CD4-positive, alpha-beta T cell (primary cell): ENCODE measurements at regions not wholly inside any gene's neighbourhood (a gene's known extent, or its start where the extent isn't known, plus 50 kb on each side); places are given as distances from the start of the nearest gene placed in this dataset.

Experiments used
- ATAC-seq: fragments of 200-7000 bp; cut with Tn5 transposase; one replicate; pipeline ENCODE4 v1.10.0; 2022; ENCODE audit warnings: mild to moderate bottlenecking; ENCODE audit not compliant: poor library complexity
- CTCF ChIA-PET: fragments of 350-600 bp; sonication (Branson Sonifier 250); formaldehyde crosslinking; loops from one replicate; lab custom pipeline; 2021; ENCODE audit warnings: antibody characterized with exemption, inconsistent platforms; lab: Charles Lee
- POLR2A ChIA-PET: fragments of 350-600 bp; sonication (Branson Sonifier 250); formaldehyde crosslinking; loops from one replicate; lab custom pipeline; 2021; ENCODE audit warnings: antibody characterized with exemption, inconsistent platforms; lab: Charles Lee
- DNase-seq, 14 experiments: peaks; one replicate each; pipeline ENCODE4 v3.0.0-alpha.2; 2013 to 2020; ENCODE audit warnings: mixed read lengths in 2 of 14
- H3K27ac ChIP-seq, 2 donors: one replicate each; pipeline versions ENCODE4 v1.5.1 to v1.7.0; 2013; ENCODE audit warnings: low read length in 2 of 2, low read depth in 1 of 2, mild to moderate bottlenecking in 1 of 2
- H3K27me3 ChIP-seq, 2 experiments: 1 replicate in 1 of 2; 2 replicates in 1 of 2; pipeline versions ENCODE4 v1.6.1 to v1.7.0; 2013; ENCODE audit warnings: low read length in 2 of 2, control low read depth in 1 of 2, mild to moderate bottlenecking in 1 of 2, moderate library complexity in 1 of 2; ENCODE audit not compliant: insufficient read depth in 2 of 2, control insufficient read depth in 1 of 2
- H3K36me3 ChIP-seq: one replicate; pipeline ENCODE4 v1.6.1; 2013; ENCODE audit warnings: low read length, control low read depth; ENCODE audit not compliant: insufficient read depth
- H3K4me1 ChIP-seq: one replicate; pipeline ENCODE4 v1.6.1; 2013; ENCODE audit warnings: low read length, control low read depth; ENCODE audit not compliant: insufficient read depth
- H3K4me3 ChIP-seq: one replicate; pipeline ENCODE4 v1.5.1; 2013; ENCODE audit warnings: mild to moderate bottlenecking, low read length, moderate library complexity
- H3K9me3 ChIP-seq, 2 experiments: 1 replicate in 1 of 2; 2 replicates in 1 of 2; pipeline versions ENCODE4 v1.6.1 to v1.7.0; 2013; ENCODE audit warnings: low read length in 2 of 2, mild to moderate bottlenecking in 2 of 2, control low read depth in 1 of 2, moderate library complexity in 1 of 2; ENCODE audit not compliant: control insufficient read depth in 1 of 2, insufficient read depth in 1 of 2
- H3K27ac Mint-ChIP-seq: one replicate; pipeline ENCODE4 v1.8.0; 2020; ENCODE audit warnings: mixed read lengths
- H3K27me3 Mint-ChIP-seq: one replicate; pipeline ENCODE4 v1.8.0; 2021; ENCODE audit warnings: mixed read lengths
- H3K36me3 Mint-ChIP-seq: one replicate; pipeline ENCODE4 v1.8.0; 2021; ENCODE audit warnings: low read depth, mixed read lengths
- H3K4me1 Mint-ChIP-seq: one replicate; pipeline ENCODE4 v1.8.0; 2021; ENCODE audit warnings: low read depth, mixed read lengths
- H3K4me3 Mint-ChIP-seq: one replicate; pipeline ENCODE4 v1.8.0; 2020; ENCODE audit warnings: mild to moderate bottlenecking, mixed read lengths
- H3K9me3 Mint-ChIP-seq: one replicate; pipeline ENCODE4 v1.8.0; 2020; ENCODE audit warnings: mixed read lengths
- CTCF ChIP-seq: fragments of 200-600 bp; IDR thresholded peaks from one replicate; pipeline ENCODE4 v1.8.0; 2022; ENCODE audit warnings: antibody characterized with exemption, mild to moderate bottlenecking
- intact Hi-C, 2 experiments: fragments of 100-400 bp; cut with DNase I in 1 of 2; cut with micrococcal nuclease in 1 of 2; formaldehyde crosslinking; loops; one replicate each; pipeline versions ENCODE4 v1.15.1 to v1.9.0; 2023 to 2025; cut with DNase I, micrococcal nuclease

- no peak for ATAC-seq
- intact Hi-C loops: no loop called here
- no peak for DNase-seq
- Mint-ChIP-seq H3K27ac (no peak overlapping the region), H3K36me3 (no peaks in the 10 kb centered on the region), H3K4me3 (no peak overlapping the region), H3K27me3 (peaks cover 21% of the 10 kb centered on the region), H3K9me3 (no peaks in the 10 kb centered on the region), H3K4me1 (no peaks in the 10 kb centered on the region)
- Histone ChIP-seq H3K4me3 (no peak overlapping the region), H3K27ac (no peak overlapping the region), H3K27me3 (peaks cover 2 to 10% of the 10 kb centered on the region in 2 experiments), H3K36me3 (no peaks in the 10 kb centered on the region), H3K9me3 (peaks cover 0 to 3% of the 10 kb centered on the region in 2 experiments), H3K4me1 (no peaks in the 10 kb centered on the region)
- no peak for TF ChIP-seq CTCF
- ChIA-PET CTCF (no interaction called here), POLR2A (no interaction called here)
Measured at GRCh38 chr1:170397061-170397460, 134.9 kb upstream of the GORAB start.

GRCh38 chr1:170402476-170403311 lies 129.3 kb upstream of the GORAB start:
- H3K4me3 ChIP-seq: no peak overlapping the region
- no peaks in the 10 kb centered on the region for H3K36me3 Mint-ChIP-seq
- ChIA-PET POLR2A (no interaction called here), CTCF (no interaction called here)
- no peaks in the 10 kb centered on the region for H3K9me3 ChIP-seq
- DNase-seq (no peak), ATAC-seq (no peak)
- peaks cover 0 to 5% of the 10 kb centered on the region in 2 experiments for H3K27me3 ChIP-seq
- intact Hi-C loops: no loop called here
- no peaks in the 10 kb centered on the region for H3K4me1 Mint-ChIP-seq
- no peaks in the 10 kb centered on the region for H3K9me3 Mint-ChIP-seq
- no peak overlapping the region for H3K4me3 Mint-ChIP-seq
- TF ChIP-seq CTCF: no peak
- no peaks in the 10 kb centered on the region for H3K36me3 ChIP-seq
- H3K27ac ChIP-seq: no peak overlapping the region
- no peaks in the 10 kb centered on the region for H3K4me1 ChIP-seq
- no peak overlapping the region for H3K27ac Mint-ChIP-seq
- H3K27me3 Mint-ChIP-seq: peaks cover 14% of the 10 kb centered on the region

GRCh38 chr1:170407138-170407537 lies 124.8 kb upstream of the GORAB start:
- ChIA-PET POLR2A (no interaction called here), CTCF (no interaction called here)
- Histone ChIP-seq H3K4me3 (no peak overlapping the region), H3K4me1 (no peaks in the 10 kb centered on the region), H3K36me3 (no peaks in the 10 kb centered on the region), H3K9me3 (no peaks in the 10 kb centered on the region), H3K27ac (no peak overlapping the region), H3K27me3 (no peaks in the 10 kb centered on the region)
- intact Hi-C loops: no loop called here
- ATAC-seq: no peak
- no peak for DNase-seq
- H3K9me3 Mint-ChIP-seq: no peaks in the 10 kb centered on the region
- H3K4me3 Mint-ChIP-seq: no peak overlapping the region
- no peak for TF ChIP-seq CTCF
- no peaks in the 10 kb centered on the region for H3K27me3 Mint-ChIP-seq
- H3K27ac Mint-ChIP-seq: no peak overlapping the region
- no peaks in the 10 kb centered on the region for H3K36me3 Mint-ChIP-seq
- H3K4me1 Mint-ChIP-seq: no peaks in the 10 kb centered on the region
